DND-41 (cell line): ENCODE measurements at regions not wholly inside any gene's neighbourhood (a gene's known extent, or its start where the extent isn't known, plus 50 kb on each side); places are given as distances from the start of the nearest gene placed in this dataset.

Source experiments
- EZH2 ChIP-seq: IDR thresholded peaks from 3 replicates; pipeline ENCODE4 v1.6.1; 2012; ENCODE audit warnings: borderline replicate concordance, low read depth, mild to moderate bottlenecking, moderate library complexity, low read length, inconsistent platforms; ENCODE audit not compliant: severe bottlenecking
- TF ChIP-seq, protein P1 (sequence below): IDR thresholded peaks from 2 replicates; pipeline ENCODE4 v1.5.1; 2012; ENCODE audit warnings: borderline replicate concordance, low read length, moderate library complexity, mild to moderate bottlenecking; ENCODE audit not compliant: poor library complexity, severe bottlenecking; ENCODE audit errors: extremely low read depth

DNA sequence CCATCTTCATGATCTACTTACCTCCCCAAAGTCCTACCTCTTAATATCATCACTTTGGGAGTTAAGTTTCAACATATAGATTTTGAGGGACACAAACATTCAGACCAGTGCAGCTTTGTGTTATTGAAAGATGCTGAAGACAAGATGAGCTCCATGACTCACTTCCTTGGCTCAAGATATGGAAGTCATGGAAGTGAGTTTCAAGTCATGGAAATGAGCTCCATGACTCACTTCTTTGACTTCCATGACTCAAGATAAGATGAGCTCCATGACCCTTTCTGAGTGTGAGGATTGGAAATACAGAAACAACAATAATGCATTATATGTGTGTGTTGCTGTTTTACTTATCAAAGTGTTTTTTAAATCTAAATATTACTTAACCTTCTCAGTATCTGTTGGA, 170.2 kb upstream of the TPRG1 start:
- TF ChIP-seq EZH2, result no peak
- TF ChIP-seq, protein P1, sequence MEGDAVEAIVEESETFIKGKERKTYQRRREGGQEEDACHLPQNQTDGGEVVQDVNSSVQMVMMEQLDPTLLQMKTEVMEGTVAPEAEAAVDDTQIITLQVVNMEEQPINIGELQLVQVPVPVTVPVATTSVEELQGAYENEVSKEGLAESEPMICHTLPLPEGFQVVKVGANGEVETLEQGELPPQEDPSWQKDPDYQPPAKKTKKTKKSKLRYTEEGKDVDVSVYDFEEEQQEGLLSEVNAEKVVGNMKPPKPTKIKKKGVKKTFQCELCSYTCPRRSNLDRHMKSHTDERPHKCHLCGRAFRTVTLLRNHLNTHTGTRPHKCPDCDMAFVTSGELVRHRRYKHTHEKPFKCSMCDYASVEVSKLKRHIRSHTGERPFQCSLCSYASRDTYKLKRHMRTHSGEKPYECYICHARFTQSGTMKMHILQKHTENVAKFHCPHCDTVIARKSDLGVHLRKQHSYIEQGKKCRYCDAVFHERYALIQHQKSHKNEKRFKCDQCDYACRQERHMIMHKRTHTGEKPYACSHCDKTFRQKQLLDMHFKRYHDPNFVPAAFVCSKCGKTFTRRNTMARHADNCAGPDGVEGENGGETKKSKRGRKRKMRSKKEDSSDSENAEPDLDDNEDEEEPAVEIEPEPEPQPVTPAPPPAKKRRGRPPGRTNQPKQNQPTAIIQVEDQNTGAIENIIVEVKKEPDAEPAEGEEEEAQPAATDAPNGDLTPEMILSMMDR, result no peak
